ENCODE measurements at regions not wholly inside any gene's neighbourhood (a gene's known extent, or its start where the extent isn't known, plus 50 kb on each side); places are given as distances from the start of the nearest gene placed in this dataset.

- Histone ChIP-seq H3K36me3 (ENCODE audit: control insufficient read depth in 2 of 2, extremely low read depth in 1 of 2, insufficient read depth in 2 of 2, low read length in 2 of 2) (no peaks in the 10 kb centered on the region), H3K9me3 (replicated peaks; ENCODE audit: control insufficient read depth, insufficient read depth, low read length) (no peaks in the 10 kb centered on the region), H4K20me1 (replicated peaks; ENCODE audit: control insufficient read depth, extremely low read depth, insufficient read depth, low read length) (no peaks in the 10 kb centered on the region), H3K4me1 (ENCODE audit: control insufficient read depth, extremely low read depth, insufficient read depth, low read length) (no peaks in the 10 kb centered on the region), H3K4me3 (replicated peaks in 1 of 3; ENCODE audit: insufficient read depth in 1 of 3, low read depth in 1 of 3, low read length in 3 of 3) (no peak overlapping the region), H2AFZ (ENCODE audit: low read depth, low read length) (no peak overlapping the region), H3K79me2 (ENCODE audit: control insufficient read depth, insufficient read depth, low read length) (no peaks in the 10 kb centered on the region), H3K27me3 (ENCODE audit: control insufficient read depth in 2 of 2, insufficient read depth in 2 of 2, low read length in 2 of 2) (no peaks in the 10 kb centered on the region), H3K9ac (replicated peaks; ENCODE audit: extremely low read depth, insufficient read depth, low read length) (no peak overlapping the region), H3K9me1 (replicated peaks; ENCODE audit: control insufficient read depth, extremely low read depth, insufficient read depth, low read length) (no peaks in the 10 kb centered on the region), H3K4me2 (ENCODE audit: insufficient read depth, low read length) (no peak overlapping the region), H3K27ac (ENCODE audit: insufficient read depth, low read depth, low read length) (no peak overlapping the region)
- DNase-seq (ENCODE audit: low read depth, low spot score) (no peak), FAIRE-seq (no peak)
- dilution Hi-C loops (cut with MboI; ENCODE audit: extremely low pct_ligation_motif_present, low sequenced_read_pairs), result no loop called here
- ChIA-PET POLR2A (no interaction called here), CTCF (no interaction called here)
- intact Hi-C loops (cut with micrococcal nuclease), result no loop called here
- TF ChIP-seq EZH2 (IDR thresholded peaks at IDR 0.05; ENCODE audit: borderline replicate concordance, low read depth, low read length, severe bottlenecking), result no peak
- no peak for TF ChIP-seq FOS (IDR thresholded peaks at IDR 0.05; ENCODE audit: borderline replicate concordance, insufficient read depth, low read length)
- no peak for TF ChIP-seq MAX (IDR thresholded peaks at IDR 0.05; ENCODE audit: insufficient read depth, insufficient read length)
- TF ChIP-seq JUN (IDR thresholded peaks at IDR 0.05; ENCODE audit: borderline replicate concordance, insufficient read depth, insufficient read length, low read depth), result no peak
- no peak for TF ChIP-seq POLR2AphosphoS5 (IDR thresholded peaks at IDR 0.05; ENCODE audit: insufficient read depth, low read depth, low read length)
- no peak for TF ChIP-seq CTCF (IDR thresholded peaks at IDR 0.05; ENCODE audit: extremely low read depth in 1 of 2, insufficient read depth in 1 of 2, low read depth in 1 of 2, low read length in 2 of 2)
- no peak for TF ChIP-seq MYC (IDR thresholded peaks at IDR 0.05; ENCODE audit: low read depth, low read length)
- TF ChIP-seq POLR2A (IDR thresholded peaks at IDR 0.05; ENCODE audit: low read depth, low read length), result no peak
- TF ChIP-seq GATA2 (IDR thresholded peaks at IDR 0.05; ENCODE audit: insufficient read depth, insufficient read length, low read depth, low read length), result no peak
- BruUV-seq (replicated peaks), result no TSS peak
Observed at GRCh38 chr3:130606336-130606735, 89.4 kb downstream of the COL6A6 start.
